IPS DF 6.9 (cell line): ENCODE measurements at regions not wholly inside any gene's neighbourhood (a gene's known extent, or its start where the extent isn't known, plus 50 kb on each side); places are given as distances from the start of the nearest gene placed in this dataset.

Source experiments
- DNase-seq: peaks from one replicate; pipeline ENCODE4 v3.0.0-alpha.2; 2013; ENCODE audit warnings: low read depth, low spot score
- H3K27ac ChIP-seq: one replicate; pipeline ENCODE4 v1.5.1; 2013; ENCODE audit warnings: low read length, control low read depth
- H3K27me3 ChIP-seq: 2 replicates; pipeline ENCODE4 v1.6.1; 2013; ENCODE audit warnings: mild to moderate bottlenecking, low read length; ENCODE audit not compliant: control insufficient read depth, insufficient read depth
- H3K36me3 ChIP-seq: 2 replicates; pipeline ENCODE4 v1.6.1; 2013; ENCODE audit warnings: low read length; ENCODE audit not compliant: control insufficient read depth, insufficient read depth
- H3K4me1 ChIP-seq: 2 replicates; pipeline ENCODE4 v1.6.1; 2013; ENCODE audit warnings: low read length; ENCODE audit not compliant: control insufficient read depth, insufficient read depth
- H3K4me3 ChIP-seq: 2 replicates; pipeline ENCODE4 v1.5.1; 2013; ENCODE audit warnings: mild to moderate bottlenecking, low read length
- H3K9me3 ChIP-seq: 2 replicates; pipeline ENCODE4 v1.6.1; 2013; ENCODE audit warnings: low read length, inconsistent platforms; ENCODE audit not compliant: control insufficient read depth, insufficient read depth
- WGBS: extraction: QIAGEN DNeasy Blood & Tissue Kit; methylation state at CpG from one replicate; pipeline ENCODE4 v1.1.7; 2013; ENCODE audit warnings: mixed read lengths, missing lambda C conversion rate; ENCODE audit not compliant: insufficient read length, insufficient coverage; 5-methylcytosine and 5-hydroxymethylcytosine counted together

- DNase-seq: no peak
- H3K36me3 ChIP-seq: no peaks in the 10 kb centered on the region
- no peak overlapping the region for H3K27ac ChIP-seq
- peaks cover 1% of the 10 kb centered on the region; the same call in 1 of the 2 replicates for H3K9me3 ChIP-seq
- WGBS: no CpG with 5 or more reads among the region's 1 CpG
- H3K4me3 ChIP-seq: no peak overlapping the region
- H3K4me1 ChIP-seq: no peaks in the 10 kb centered on the region
- no peaks in the 10 kb centered on the region for H3K27me3 ChIP-seq
Observed at GRCh38 chr4:4595252-4595651, 53.4 kb upstream of the STX18 start.

GRCh38 chr4:4594285-4594920 lies 52.6 kb upstream of the STX18 start:
- no peaks in the 10 kb centered on the region for H3K36me3 ChIP-seq
- H3K27ac ChIP-seq: no peak overlapping the region
- no peak overlapping the region for H3K4me3 ChIP-seq
- DNase-seq: no peak
- H3K27me3 ChIP-seq: no peaks in the 10 kb centered on the region
- H3K9me3 ChIP-seq: peaks cover 1% of the 10 kb centered on the region; the same call in 1 of the 2 replicates
- WGBS: no CpG with 5 or more reads among the region's 6 CpGs
- H3K4me1 ChIP-seq: no peaks in the 10 kb centered on the region

DNA sequence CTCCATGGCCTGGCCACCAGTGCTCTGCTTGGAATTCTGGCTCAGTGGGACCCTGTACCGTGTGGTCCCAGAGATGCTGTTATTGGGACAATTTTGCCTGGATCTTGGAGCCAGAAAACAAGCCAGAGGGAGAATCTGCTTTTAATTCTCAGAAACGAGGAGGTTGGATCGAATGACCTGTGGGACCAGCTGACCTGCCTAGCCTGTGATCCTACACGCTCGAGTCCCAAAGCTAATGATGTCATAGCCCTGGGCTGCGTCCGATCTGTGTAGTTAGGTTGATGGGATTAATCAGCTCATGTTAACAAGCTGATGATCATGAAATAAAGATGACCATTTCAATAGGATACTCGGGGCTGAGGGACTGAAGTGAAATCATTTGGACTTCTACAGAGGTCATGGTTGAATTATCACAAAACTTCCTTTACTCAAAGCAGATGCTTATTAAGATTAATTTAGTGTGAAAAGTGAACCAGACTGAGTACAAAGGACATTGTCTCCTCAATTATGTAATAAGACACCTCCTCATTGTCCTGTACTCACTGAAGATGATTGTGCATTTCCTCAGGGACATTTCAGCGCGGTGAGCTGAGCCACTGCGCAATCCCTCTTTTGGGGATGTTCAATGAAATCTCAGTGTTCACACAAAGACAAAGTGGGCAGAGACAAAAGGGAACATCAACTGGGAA lies 51.9 kb upstream of the STX18 start:
- H3K4me1 ChIP-seq: no peaks in the 10 kb centered on the region
- H3K27ac ChIP-seq: no peak overlapping the region
- no peaks in the 10 kb centered on the region for H3K36me3 ChIP-seq
- DNase-seq: no peak
- peaks cover 1% of the 10 kb centered on the region; the same call in 1 of the 2 replicates for H3K9me3 ChIP-seq
- no peaks in the 10 kb centered on the region for H3K27me3 ChIP-seq
- H3K4me3 ChIP-seq: no peak overlapping the region
- WGBS: no CpG with 5 or more reads among the region's 11 CpGs

GRCh38 chr4:4592414-4592813 lies 50.6 kb upstream of the STX18 start:
- no peaks in the 10 kb centered on the region for H3K27me3 ChIP-seq
- H3K36me3 ChIP-seq: no peaks in the 10 kb centered on the region
- H3K4me1 ChIP-seq: no peaks in the 10 kb centered on the region
- no peak overlapping the region for H3K4me3 ChIP-seq
- DNase-seq: no peak
- peaks cover 1% of the 10 kb centered on the region; the same call in 1 of the 2 replicates for H3K9me3 ChIP-seq
- H3K27ac ChIP-seq: no peak overlapping the region
- WGBS: no CpG with 5 or more reads among the region's 4 CpGs
